GM19397 (cell line): ENCODE measurements at regions not wholly inside any gene's neighbourhood (a gene's known extent, or its start where the extent isn't known, plus 50 kb on each side); places are given as distances from the start of the nearest gene placed in this dataset.
"Not testable (repeated sequence)": the region's sequence is repeated elsewhere in the genome, so short reads cannot be mapped to it uniquely, and the experiment has no call there.

Experiments used
- ATAC-seq: cut with Tn5 transposase; IDR thresholded peaks from one replicate; pipeline ENCODE4 v1.9.1; 2021; ENCODE audit warnings: mild to moderate bottlenecking, moderate library complexity; ENCODE audit not compliant: unreplicated experiment

DNA sequence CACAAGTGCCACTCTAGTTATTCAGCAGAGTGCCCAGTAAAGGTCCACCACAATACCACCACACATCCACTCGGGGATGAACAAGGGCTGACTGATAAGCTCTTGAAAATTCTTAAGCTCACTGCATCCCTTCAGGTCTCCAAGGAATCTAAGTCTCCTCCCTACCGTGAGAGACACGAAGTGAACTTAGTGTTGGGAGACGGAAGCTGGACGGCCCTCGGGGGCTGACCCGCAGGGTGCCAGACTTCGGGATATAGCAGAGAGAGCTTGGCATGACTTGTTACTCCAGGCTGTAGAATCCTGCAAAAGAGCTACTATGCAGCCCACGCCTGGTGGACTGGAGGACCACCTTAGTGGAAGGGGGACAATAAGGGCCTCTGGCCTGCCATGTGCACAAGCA is 75.1 kb downstream of the LYZL1 start:
- not testable (repeated sequence) for ATAC-seq

DNA sequence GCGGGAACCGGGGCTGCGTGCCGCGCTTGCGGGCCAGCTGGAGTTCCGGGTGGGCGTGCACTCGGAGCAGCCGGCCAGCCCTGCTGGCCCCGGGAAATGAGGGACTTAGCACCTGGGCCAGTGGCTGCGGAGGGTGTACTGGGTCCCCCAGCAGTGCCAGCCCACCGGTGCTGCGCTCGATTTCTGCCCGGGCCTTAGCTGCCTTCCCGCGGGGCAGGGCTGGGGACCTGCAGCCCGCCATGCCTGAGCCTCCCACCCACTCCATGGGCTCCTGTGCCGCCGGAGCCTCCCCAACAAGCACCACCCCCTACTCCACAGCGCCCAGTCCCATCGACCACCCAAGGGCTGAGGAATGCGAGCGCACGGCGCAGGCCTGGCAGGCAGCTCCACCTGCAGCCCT is 77.3 kb downstream of the LYZL1 start:
- not testable (repeated sequence) for ATAC-seq

DNA sequence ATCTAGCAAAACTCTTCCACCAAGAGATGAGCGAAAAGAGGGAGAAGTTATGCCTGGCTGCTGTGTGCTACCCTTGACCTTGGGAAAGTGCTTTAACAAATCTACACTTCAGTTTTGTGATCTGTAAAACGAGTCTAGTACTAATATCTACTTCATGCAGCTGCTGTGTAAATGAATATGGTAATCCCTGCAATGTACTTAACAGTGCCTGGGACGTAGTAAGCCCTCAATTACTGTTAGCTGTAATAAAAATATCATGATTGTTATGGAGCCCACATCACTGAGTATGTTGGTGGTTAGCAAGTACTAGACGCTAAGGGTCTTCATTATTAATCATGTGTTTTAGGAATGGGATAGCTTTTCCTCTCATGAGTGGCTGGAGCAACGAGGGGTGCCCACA is 80.5 kb downstream of the LYZL1 start:
- no peak for ATAC-seq

DNA sequence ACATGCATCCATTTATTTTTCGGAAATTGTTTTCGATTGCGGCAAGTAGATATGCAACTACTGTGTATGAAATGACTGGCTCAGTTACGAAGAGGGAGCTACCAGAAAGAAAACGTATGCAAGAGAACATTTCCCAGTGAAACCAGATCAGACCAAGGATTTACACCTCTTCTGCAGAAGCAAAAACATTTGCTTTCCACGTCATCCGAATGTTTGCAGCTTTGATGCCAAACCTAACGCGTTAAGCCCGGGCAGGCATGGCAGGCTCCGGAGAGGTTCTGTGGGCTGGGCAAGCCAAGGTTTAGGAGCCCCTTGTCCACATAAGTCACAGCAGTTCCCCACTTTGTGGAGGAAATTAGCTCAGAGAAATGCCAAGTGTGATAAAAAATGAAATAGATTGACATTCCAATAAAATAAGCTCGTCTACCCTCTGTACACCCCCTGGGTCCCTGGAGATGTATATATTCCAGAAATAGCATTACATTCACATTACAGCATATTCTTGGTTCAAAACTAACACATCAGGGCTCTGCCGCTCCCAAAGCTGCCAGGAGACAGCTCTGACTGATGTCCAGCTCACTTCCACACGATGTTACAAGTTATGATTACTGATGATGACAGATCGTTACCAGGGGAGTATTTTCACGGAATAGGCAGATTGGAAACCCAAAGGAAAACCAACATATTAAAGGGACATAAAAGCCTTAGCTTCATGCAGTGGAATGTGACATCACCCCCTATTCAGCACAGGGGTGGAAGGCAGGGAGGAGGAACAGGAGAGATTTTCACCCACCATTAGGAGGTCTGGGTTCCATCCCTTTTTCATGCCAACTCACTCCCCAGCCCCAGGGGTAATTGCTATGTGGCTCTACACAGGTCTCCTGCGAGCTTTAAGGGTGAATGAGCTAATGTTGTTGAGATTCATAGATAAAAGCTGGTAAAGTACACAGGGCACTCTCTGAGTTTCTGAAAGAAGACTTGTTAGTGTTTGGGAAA is 81.5 kb downstream of the LYZL1 start:
- no peak for ATAC-seq

DNA sequence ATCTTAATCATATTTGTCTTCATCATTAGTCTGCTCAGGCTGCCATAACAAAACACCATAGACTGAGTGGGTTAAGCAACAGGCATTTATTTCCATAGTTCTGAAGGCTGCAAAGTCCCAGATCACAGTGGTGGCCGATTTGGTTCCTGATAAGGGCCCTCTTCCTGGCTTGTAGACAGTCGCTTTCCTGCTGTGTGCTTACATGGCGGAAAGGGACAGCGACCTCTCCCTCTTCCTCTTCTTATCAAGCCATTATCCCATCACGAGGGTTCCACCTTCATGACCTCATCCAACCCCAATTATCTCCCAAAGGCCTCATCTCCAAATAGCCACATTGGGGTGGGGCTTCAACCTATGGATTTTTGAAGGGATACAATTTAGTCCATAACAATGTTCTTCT is 84.0 kb downstream of the LYZL1 start:
- no peak for ATAC-seq

DNA sequence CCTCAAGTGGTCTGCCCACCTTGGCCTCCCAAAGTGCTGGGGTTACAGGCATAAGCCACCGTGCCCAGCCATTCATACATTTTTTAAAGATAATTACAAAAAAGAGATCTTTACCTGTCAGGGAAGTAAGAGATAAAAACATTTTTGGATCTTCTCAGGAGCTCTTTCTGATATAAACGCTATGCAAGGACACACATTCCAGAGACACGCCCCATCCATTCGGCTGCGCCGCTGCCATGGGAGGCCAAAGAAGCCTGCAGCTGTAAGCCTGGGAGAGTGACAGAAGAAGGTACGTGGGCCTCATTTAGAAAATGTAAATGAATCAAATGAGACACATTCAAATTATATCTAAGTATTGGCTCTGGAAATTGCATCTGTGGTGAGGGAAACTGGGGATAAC is 85.3 kb downstream of the LYZL1 start:
- ATAC-seq = no peak

DNA sequence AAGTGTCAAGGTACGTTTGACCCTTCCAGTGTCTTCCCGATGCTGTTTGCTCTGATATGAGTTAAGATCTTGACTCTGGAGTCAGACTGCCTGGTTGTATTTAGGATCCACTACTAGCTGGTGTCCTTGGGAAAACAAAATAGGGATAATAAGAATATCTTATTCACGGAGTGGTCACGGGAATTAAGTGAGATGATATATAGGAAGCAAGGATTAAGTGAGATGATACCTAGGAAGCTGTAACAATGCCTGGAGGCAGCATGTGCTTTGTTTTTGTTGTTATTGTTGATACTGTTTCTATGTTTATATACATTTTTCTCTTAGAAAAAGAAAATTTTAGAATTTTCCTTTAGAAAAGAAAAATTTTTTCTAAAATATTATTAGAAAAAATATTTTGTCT is 87.0 kb downstream of the LYZL1 start:
- ATAC-seq = no peak

DNA sequence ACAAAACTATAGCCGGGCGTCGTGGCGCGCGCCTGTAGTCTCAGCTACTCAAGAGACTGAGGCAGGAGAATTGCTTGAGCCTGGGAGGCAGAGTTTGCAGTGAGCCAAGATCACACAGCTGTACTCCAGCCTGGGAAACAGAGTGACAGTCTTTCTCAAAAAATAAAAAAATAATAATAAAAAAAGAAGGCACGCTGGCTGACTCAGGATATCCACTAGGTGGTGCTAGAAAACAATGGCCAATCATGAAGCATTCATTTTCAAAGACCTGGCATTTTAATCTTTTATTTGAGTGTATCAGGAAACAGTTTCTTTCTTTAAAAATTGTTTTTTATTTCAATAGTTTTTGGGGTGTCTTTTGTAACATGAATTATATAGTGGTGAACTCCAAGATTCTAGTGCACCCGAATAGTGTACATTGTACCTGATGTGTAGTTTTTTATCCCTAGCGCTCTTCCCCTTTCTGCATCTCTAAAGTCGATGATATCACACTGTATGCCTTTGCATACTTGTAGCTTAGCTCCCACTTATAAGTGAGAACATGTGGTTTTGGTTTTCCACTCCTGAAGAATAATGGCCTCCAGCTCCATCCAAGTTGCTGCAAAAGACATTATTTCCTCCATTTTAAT is 88.6 kb downstream of the LYZL1 start:
- ATAC-seq = no peak

DNA sequence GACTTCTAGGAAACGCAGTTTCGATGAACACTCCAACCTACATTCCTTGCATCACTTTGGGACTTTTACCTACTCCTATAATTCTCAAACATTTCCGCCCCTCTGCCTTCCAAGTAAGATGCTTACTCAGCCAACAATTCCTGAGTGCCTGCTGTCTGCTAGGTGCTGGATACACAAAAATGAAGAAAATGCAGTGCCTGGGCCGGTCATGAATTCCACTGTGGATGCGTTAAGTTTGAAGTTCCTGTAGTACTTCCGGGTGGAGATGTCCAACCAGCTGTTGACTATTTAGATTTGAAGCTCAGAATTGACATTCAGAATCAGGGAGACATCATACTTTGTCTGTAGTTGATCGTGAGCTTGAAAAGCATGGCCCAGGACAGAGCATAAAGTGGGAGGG is 89.2 kb downstream of the LYZL1 start:
- ATAC-seq = no peak

DNA sequence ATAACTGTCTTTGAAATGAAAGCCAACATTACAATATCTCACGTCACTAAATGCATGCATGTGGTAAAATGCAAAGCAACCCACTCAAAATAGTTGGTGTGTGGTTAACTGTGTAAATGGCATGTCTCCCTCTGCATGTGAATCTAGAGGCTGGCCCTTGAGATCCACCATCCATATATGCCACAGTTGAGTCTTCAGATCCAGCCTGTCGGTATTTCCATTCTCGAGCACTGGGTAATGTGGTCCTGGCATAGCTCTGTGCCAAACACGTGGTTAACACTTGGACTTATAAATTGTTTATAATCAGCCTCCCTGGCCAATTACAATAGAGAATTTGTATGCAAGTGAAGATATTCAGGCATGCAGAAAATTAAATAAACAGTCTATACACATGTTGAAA is 90.3 kb downstream of the LYZL1 start:
- peak; percentile 61 for ATAC-seq

DNA sequence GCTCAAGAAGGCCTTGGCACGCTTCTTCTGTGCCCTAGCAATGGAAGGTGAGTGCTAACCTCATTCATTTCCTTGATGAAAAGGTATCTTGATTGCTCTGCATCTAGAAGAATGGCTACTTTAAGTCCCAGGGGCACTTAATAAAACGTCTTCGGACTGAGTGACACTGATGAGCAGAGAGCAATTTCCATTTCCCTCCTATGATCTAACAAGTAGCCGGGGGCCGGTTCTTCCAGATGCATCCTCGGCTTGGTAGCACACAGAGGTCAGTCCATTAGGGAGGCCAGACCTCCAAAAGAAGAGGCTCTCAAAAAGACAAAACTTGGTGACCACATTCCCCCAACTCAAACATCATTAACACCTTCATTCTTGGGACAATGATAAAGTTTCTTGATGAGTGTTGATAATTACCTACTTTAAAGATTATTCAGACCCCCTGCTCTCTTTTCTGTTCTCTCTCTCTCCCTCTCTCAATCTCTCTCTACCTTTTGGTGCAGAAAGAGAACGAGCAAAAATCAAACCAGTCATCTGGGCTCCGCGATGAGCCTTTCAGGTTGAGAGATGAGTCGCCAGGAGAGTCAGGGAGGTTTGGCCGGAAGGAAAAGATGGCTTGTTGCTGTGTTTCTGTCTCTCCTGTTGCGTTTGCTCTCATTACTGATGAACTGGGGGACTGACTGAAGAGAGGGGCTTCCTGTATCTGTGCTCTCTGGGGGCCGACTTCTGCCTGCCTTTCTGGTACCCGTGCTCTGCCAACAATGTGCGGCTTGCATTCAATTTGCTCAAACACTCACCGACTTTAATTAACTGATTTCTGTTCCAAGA is 91.1 kb downstream of the LYZL1 start:
- ATAC-seq = not testable (repeated sequence)

DNA sequence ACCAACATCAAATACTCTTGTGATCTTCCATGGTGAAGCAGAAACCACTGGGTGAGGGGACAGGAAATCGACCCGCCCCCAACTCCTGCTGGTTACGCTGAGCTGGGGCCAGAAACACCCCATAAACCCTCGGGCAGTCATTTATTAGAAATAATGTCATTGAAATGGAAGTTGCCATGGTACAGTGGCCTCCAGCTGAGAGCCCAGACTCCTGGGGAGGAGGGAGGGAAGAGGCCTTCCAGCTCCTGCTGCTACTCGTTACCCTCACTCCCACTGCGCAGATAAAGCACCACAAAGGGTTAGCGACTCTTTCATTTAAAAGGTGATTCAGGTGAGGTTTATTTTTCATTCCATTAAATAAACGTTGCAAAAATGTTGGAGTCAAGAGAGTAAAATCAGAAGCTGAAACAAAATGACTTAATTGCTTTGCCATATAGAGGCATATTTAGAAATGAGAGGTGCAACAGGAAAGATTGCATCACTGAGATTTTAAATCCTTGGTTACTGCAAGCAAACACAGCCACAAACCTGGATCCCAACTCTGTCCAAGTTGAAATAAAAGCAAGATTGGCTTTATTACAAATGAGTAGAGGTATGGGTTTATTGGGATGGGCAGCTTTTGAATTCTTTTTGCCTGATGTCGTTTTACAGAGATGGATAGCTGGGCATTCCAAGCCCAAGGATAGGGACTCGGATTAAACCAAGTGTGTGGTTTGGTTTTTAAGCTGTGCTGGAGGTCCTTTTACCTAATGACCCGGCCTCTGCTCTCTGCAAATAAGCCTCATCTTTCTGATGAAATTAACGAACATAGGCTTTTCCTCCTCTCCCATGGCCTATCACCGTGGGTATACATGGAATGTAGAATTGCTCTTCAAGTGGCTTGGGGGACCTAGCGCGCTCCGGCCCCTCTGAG is 92.0 kb downstream of the LYZL1 start:
- not testable (repeated sequence) for ATAC-seq

DNA sequence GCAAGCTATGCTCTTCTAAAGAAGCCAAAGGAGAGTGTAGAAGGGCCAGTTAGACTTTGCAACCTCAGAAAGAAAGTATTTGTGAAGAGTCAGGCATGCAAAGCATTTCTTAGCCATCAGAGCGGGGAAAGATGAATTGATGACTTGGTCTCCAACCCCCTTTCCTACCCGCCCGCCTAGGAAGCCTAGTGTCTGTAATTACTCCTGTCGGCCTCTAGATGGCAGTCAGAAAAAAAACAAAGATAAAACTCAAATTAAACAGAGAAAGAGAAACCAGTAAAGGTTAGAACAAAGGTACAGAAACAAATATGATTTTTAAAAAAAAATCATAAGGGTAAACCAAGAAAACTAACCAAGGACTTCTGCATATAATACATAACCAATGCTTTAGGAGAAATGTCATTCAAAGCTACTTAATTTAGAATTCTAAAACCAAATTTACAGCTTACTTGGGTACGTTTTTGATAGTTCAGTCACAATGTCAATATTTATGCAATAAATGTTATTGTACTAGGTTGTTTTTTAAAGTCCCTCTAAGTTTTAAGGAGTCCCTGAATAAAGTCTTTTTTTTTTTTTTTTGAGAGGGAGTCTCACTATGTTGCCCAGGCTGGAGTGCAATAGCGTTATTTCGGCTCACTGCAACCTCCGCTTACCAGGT is 97.6 kb downstream of the LYZL1 start:
- ATAC-seq = no peak

DNA sequence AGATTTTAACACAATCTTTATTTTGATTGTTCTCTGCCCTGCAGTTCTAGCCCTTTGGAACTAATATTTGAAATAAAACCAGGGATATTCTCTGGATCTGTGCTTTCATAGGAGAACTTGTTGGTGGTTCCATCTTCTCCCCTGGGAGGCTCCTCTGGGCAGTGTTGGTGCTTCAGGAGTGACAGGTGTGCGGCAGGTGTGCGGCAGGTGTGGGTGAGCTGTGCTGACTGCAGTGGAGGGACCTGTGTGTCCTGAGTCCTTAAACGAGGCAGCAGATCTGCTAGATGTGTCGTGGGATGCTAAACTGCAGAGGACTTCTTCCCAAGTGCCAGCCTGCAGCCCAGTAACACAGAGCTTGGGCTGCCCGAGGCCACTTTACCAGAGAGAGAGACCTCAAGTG is 98.4 kb downstream of the LYZL1 start:
- no peak for ATAC-seq

DNA sequence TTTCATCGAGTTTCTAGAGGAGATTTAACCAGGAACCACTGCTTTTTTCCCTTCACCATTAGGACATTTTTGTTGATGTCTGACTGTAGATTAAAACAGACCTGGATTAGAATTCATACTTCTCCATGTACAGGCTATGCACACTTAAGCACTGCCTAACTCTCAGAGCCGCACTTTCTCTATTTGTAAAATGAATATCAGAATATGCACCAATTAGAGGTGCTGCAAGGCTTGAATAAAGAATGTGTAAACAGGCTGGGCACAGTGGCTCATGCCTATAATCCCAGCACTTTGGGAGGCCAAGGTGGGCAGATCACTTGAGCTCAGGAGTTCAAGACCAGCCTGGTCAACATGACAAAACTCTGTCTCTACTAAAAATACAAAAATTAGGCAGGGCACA is 99.2 kb downstream of the LYZL1 start:
- ATAC-seq = not testable (repeated sequence)

DNA sequence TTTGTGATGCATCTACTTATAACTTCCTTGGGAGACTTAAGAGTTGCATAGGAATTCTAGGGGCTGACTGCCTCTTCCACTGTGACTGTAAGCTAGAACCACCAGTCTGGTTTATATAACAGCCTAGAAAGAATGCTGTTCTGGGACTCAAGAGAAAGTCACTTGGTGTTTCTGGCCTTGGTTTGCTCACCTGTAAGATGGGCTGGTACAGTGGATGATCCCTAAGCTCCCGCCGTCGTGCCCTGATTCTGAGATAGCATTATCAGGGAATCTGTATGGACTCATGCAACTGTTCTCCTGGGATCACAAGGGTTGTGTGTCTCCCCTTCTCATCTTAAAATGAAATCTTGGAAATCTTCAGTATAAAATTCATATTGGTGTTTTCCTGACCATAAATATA is 100.6 kb downstream of the LYZL1 start:
- ATAC-seq = no peak

DNA sequence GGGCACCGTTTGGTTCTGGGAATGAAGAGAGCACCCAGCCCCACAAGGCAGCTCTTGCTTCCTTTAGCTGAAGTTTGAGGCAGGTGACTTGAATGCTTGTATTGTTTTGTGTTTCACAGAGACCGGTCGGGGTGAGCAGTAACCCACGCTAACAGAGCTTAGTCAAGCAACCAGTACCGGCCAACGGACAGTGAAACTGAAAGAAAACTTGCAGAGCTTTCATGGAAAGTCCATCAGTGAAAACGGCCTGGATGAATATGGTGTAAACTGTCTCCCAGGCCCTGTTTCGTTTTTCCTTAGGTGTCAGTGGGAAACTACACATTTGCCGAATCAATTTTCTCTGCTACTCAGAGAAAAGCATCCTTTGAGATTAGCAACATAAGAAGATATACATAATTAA is 101.1 kb downstream of the LYZL1 start:
- no peak for ATAC-seq

DNA sequence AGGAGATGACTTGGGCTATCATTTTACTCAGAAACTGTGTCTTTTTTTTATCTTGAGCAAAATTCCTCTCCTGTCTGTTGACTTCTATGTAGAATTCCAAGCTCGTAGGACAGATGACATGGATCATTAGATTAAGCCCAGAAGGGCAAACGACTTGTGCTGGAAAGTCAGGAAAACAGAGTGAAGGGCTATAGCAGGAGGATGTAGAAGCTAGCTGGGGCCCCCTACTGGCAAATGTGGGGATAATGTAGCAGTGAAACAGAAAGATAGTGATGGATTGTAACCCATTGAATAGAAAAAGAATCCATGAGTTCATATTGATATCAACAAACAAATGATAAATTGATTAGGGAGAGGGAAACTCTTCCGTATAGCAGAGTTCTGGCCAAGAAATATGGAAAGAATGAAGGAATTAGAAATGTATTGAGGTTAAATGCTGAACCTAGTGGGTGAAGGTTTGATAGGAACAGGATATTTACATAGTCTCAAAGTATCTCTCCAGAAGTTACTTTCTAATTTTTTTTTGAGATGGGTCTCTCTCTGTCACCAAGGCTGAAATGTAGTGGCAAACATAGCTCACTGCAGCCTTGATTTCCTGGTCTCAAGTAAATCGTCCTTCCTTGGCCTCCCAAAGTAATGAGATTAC is 103.6 kb downstream of the LYZL1 start:
- no peak for ATAC-seq

DNA sequence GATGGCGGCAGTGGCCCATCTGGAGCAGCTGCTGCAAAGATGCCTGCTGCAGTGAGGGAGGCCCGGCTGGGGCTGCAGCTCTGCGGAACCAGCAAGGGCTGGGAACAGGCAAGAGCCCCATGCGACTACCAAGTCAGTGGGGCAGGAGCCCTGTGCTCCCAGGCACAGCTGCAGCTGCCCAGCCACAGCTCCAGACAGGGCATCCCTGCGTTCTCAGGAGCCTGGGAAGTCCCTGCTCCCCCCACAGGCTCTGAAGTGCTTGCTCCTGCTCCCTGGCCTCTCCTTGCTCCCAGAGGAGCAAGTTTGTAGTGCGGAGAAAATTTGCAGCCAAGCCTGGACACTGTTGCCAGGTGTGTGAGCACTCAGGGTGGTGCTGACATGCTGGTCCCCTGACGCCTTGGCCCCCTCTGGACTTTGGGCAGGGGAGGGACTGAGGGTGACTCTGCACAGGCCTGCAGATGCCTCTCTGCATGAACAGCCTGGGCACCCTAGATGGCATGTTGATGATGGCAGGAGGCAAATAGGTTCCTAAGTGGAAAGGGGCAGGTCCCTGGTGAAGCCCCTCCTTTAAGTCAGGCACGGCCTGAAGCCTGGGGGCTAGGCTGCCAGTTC is 105.6 kb downstream of the LYZL1 start:
- ATAC-seq = no peak
